Activated CD8-positive, alpha-beta memory T cell treated with anti-CD3 and anti-CD28 coated beads for 1 hour (primary cell): ENCODE measurements at regions not wholly inside any gene's neighbourhood (a gene's known extent, or its start where the extent isn't known, plus 50 kb on each side); places are given as distances from the start of the nearest gene placed in this dataset.

Source experiments
- DNase-seq, 2 donors: peaks; one replicate each; pipeline ENCODE4 v3.0.0-alpha.2; 2020; ENCODE audit warnings: low read depth in 1 of 2; ENCODE audit errors: extremely low read depth in 1 of 2

- DNase-seq = no peak
These were observed 266.3 kb downstream of the FBXW7 start for GRCh38 chr4:152269448-152270191.

- no peak for DNase-seq
These were observed 268.1 kb downstream of the FBXW7 start for GRCh38 chr4:152267811-152268210.

GRCh38 chr4:152266831-152267480 is 268.9 kb downstream of the FBXW7 start:
- no peak for DNase-seq

GRCh38 chr4:152265149-152265621 is 270.7 kb downstream of the FBXW7 start:
- DNase-seq = no peak

GRCh38 chr4:152264106-152264505 is 271.8 kb downstream of the FBXW7 start:
- no peak for DNase-seq

GRCh38 chr4:152259866-152260265 is 276.0 kb downstream of the FBXW7 start:
- no peak for DNase-seq

- no peak for DNase-seq
These were observed 276.8 kb downstream of the FBXW7 start for GRCh38 chr4:152258804-152259708.

GRCh38 chr4:152258391-152258790 is 277.5 kb downstream of the FBXW7 start:
- no peak for DNase-seq

GRCh38 chr4:152257601-152258066 is 278.3 kb downstream of the FBXW7 start:
- DNase-seq = no peak

- DNase-seq = no peak
These were observed 278.9 kb downstream of the FBXW7 start for GRCh38 chr4:152256996-152257395.

GRCh38 chr4:152255437-152255836 is 280.5 kb downstream of the FBXW7 start:
- peak; percentile 18 for DNase-seq

- no peak for DNase-seq
These were observed 287.5 kb downstream of the FBXW7 start for GRCh38 chr4:152248347-152248746.

GRCh38 chr4:152247271-152247975 is 288.5 kb downstream of the FBXW7 start:
- no peak for DNase-seq

GRCh38 chr4:152246659-152247058 is 289.2 kb downstream of the FBXW7 start:
- no peak for DNase-seq

- no peak for DNase-seq
These were observed 290.2 kb downstream of the FBXW7 start for GRCh38 chr4:152245680-152246079.

GRCh38 chr4:152244659-152245058 is 291.2 kb downstream of the FBXW7 start:
- no peak for DNase-seq

GRCh38 chr4:152243896-152244595 is 291.8 kb downstream of the FBXW7 start:
- no peak for DNase-seq

- DNase-seq = no peak
These were observed 292.7 kb downstream of the FBXW7 start for GRCh38 chr4:152243206-152243605.

GRCh38 chr4:152240232-152240631 is 295.7 kb downstream of the FBXW7 start:
- no peak for DNase-seq

- no peak for DNase-seq
These were observed 296.7 kb downstream of the FBXW7 start for GRCh38 chr4:152239216-152239615.
